ENCODE measurements at regions not wholly inside any gene's neighbourhood (a gene's known extent, or its start where the extent isn't known, plus 50 kb on each side); places are given as distances from the start of the nearest gene placed in this dataset.

GRCh38 chr4:18214411-18215055 is 193.0 kb upstream of the LCORL start:
- no peaks in the 10 kb centered on the region for H3K79me2 ChIP-seq (ENCODE audit: insufficient read depth)
- no peaks in the 10 kb centered on the region for H3K36me3 ChIP-seq (replicated peaks in 1 of 2; ENCODE audit: control insufficient read depth in 1 of 2, insufficient read depth in 2 of 2, low read length in 1 of 2)
- ChIA-PET CTCF (no interaction called here), POLR2A (no interaction called here)
- H3K9me3 ChIP-seq = no peaks in the 10 kb centered on the region
- no peak overlapping the region for H3K4me3 ChIP-seq (ENCODE audit: low read depth in 2 of 2, low read length in 1 of 2)
- H3K27ac ChIP-seq (ENCODE audit: low read depth in 2 of 2, low read length in 1 of 2) = no peak overlapping the region
- no peak for DNase-seq
- no peaks in the 10 kb centered on the region for H4K20me1 ChIP-seq (ENCODE audit: insufficient read depth)
- WGBS (ENCODE audit: low lambda C conversion rate) = 13% methylated on average over 5 of the region's 5 CpGs
- no peak overlapping the region for H3K9ac ChIP-seq
- H3K27me3 ChIP-seq (ENCODE audit: insufficient read depth) = no peaks in the 10 kb centered on the region
- H3F3A ChIP-seq (replicated peaks; ENCODE audit: insufficient read depth) = no peaks in the 10 kb centered on the region
- H3K4me2 ChIP-seq = no peak overlapping the region
- no peak for TF ChIP-seq TAF1 (IDR thresholded peaks at IDR 0.05; ENCODE audit: borderline replicate concordance, low read depth, low read length)
- TF ChIP-seq TEAD4 (IDR thresholded peaks at IDR 0.05; ENCODE audit: borderline replicate concordance, insufficient read depth) = no peak
- TF ChIP-seq ELF1 (IDR thresholded peaks at IDR 0.05) = no peak
- TF ChIP-seq RCOR1 (IDR thresholded peaks at IDR 0.05; ENCODE audit: low read length) = no peak
- TF ChIP-seq CHD2 (IDR thresholded peaks at IDR 0.05; ENCODE audit: low read length, partially characterized antibody) = no peak
- TF ChIP-seq PBX3 (IDR thresholded peaks at IDR 0.05) = no peak
- TF ChIP-seq GABPA (IDR thresholded peaks at IDR 0.05; ENCODE audit: low read depth) = no peak
- TF ChIP-seq RAD21 (IDR thresholded peaks at IDR 0.05; ENCODE audit: low read length) = no peak
- H3K4me1 ChIP-seq (ENCODE audit: control insufficient read depth in 1 of 2, insufficient read depth in 2 of 2, low read depth in 1 of 2, low read length in 1 of 2) = no peaks in the 10 kb centered on the region
- H3K9me2 ChIP-seq = no peaks in the 10 kb centered on the region
- no peak overlapping the region for H2AFZ ChIP-seq (ENCODE audit: low read depth)

GRCh38 chr4:18213576-18214198 is 192.1 kb upstream of the LCORL start:
- Histone ChIP-seq H3K9me2 (no peaks in the 10 kb centered on the region), H3K9me3 (no peaks in the 10 kb centered on the region), H2AFZ (ENCODE audit: low read depth) (no peak overlapping the region), H3K4me1 (ENCODE audit: control insufficient read depth in 1 of 2, insufficient read depth in 2 of 2, low read depth in 1 of 2, low read length in 1 of 2) (no peaks in the 10 kb centered on the region), H3F3A (replicated peaks; ENCODE audit: insufficient read depth) (no peaks in the 10 kb centered on the region), H3K4me2 (no peak overlapping the region), H3K27ac (ENCODE audit: low read depth in 2 of 2, low read length in 1 of 2) (no peak overlapping the region), H3K9ac (no peak overlapping the region), H4K20me1 (ENCODE audit: insufficient read depth) (no peaks in the 10 kb centered on the region), H3K27me3 (ENCODE audit: insufficient read depth) (no peaks in the 10 kb centered on the region), H3K36me3 (replicated peaks in 1 of 2; ENCODE audit: control insufficient read depth in 1 of 2, insufficient read depth in 2 of 2, low read length in 1 of 2) (no peaks in the 10 kb centered on the region), H3K4me3 (ENCODE audit: low read depth in 2 of 2, low read length in 1 of 2) (no peak overlapping the region), H3K79me2 (ENCODE audit: insufficient read depth) (no peaks in the 10 kb centered on the region)
- 32% methylated on average over 3 of the region's 3 CpGs for WGBS (ENCODE audit: low lambda C conversion rate)
- ChIA-PET CTCF (no interaction called here), POLR2A (no interaction called here)
- TF ChIP-seq TEAD4 (IDR thresholded peaks at IDR 0.05; ENCODE audit: borderline replicate concordance, insufficient read depth) (no peak), ELF1 (IDR thresholded peaks at IDR 0.05) (no peak), EZH2phosphoT487 (IDR thresholded peaks at IDR 0.05; ENCODE audit: borderline replicate concordance, low read depth) (no peak), USF1 (IDR thresholded peaks at IDR 0.05; ENCODE audit: borderline replicate concordance, low read depth) (no peak), TCF12 (IDR thresholded peaks at IDR 0.05) (no peak), REST (IDR thresholded peaks at IDR 0.05; ENCODE audit: low read depth, low read length) (no peak), GABPA (IDR thresholded peaks at IDR 0.05; ENCODE audit: low read depth) (no peak), RXRA (IDR thresholded peaks at IDR 0.05; ENCODE audit: borderline replicate concordance, low read depth) (no peak), MEF2A (IDR thresholded peaks at IDR 0.05; ENCODE audit: borderline replicate concordance, low read depth) (no peak), CTCF (IDR thresholded peaks at IDR 0.05) (no peak)
- no peak for DNase-seq

Measured in SK-N-SH (cell line).